8988T (cell line): ENCODE measurements at regions not wholly inside any gene's neighbourhood (a gene's known extent, or its start where the extent isn't known, plus 50 kb on each side); places are given as distances from the start of the nearest gene placed in this dataset.
"Not testable (repeated sequence)": the region's sequence is repeated elsewhere in the genome, so short reads cannot be mapped to it uniquely, and the experiment has no call there.

Source experiments
- DNase-seq: peaks from one replicate; pipeline ENCODE4 v3.0.0; 2011

GRCh38 chr4:189740118-189740517 is 200.6 kb upstream of the FRG1 start:
- not testable (repeated sequence) for DNase-seq

- DNase-seq = no peak
Measured at GRCh38 chr4:189740873-189741272, 199.8 kb upstream of the FRG1 start.

- DNase-seq = not testable (repeated sequence)
Measured at GRCh38 chr4:189753092-189753491, 187.6 kb upstream of the FRG1 start.

GRCh38 chr4:189763583-189763982 is 177.1 kb upstream of the FRG1 start:
- no peak for DNase-seq

- no peak for DNase-seq
Measured at GRCh38 chr4:189765301-189765700, 175.4 kb upstream of the FRG1 start.

- DNase-seq = no peak
Measured at GRCh38 chr4:189765736-189766135, 174.9 kb upstream of the FRG1 start.

GRCh38 chr4:189767941-189768340 is 172.7 kb upstream of the FRG1 start:
- DNase-seq = no peak

- no peak for DNase-seq
Measured at GRCh38 chr4:189769131-189769530, 171.5 kb upstream of the FRG1 start.

GRCh38 chr4:189771696-189772361 is 168.8 kb upstream of the FRG1 start:
- no peak for DNase-seq

GRCh38 chr4:189773909-189774308 is 166.8 kb upstream of the FRG1 start:
- no peak for DNase-seq

- no peak for DNase-seq
Measured at GRCh38 chr4:189779281-189779980, 161.2 kb upstream of the FRG1 start.

GRCh38 chr4:189780391-189780790 is 160.3 kb upstream of the FRG1 start:
- DNase-seq = no peak

- no peak for DNase-seq
Measured at GRCh38 chr4:189784651-189785050, 156.0 kb upstream of the FRG1 start.

- no peak for DNase-seq
Measured at GRCh38 chr4:189785257-189785656, 155.4 kb upstream of the FRG1 start.

- DNase-seq = no peak
Measured at GRCh38 chr4:189786447-189786846, 154.2 kb upstream of the FRG1 start.

- DNase-seq = no peak
Measured at GRCh38 chr4:189787216-189788031, 153.2 kb upstream of the FRG1 start.

- no peak for DNase-seq
Measured at GRCh38 chr4:189792924-189793618, 147.6 kb upstream of the FRG1 start.

- no peak for DNase-seq
Measured at GRCh38 chr4:189800545-189801088, 140.1 kb upstream of the FRG1 start.

GRCh38 chr4:189802884-189803283 is 137.8 kb upstream of the FRG1 start:
- no peak for DNase-seq

GRCh38 chr4:189804894-189805293 is 135.8 kb upstream of the FRG1 start:
- DNase-seq = no peak

GRCh38 chr4:189806506-189806905 is 134.2 kb upstream of the FRG1 start:
- no peak for DNase-seq

- no peak for DNase-seq
Measured at GRCh38 chr4:189807031-189807430, 133.6 kb upstream of the FRG1 start.

- DNase-seq = no peak
Measured at GRCh38 chr4:189809241-189809735, 131.4 kb upstream of the FRG1 start.
